ENCODE measurements at regions not wholly inside any gene's neighbourhood (a gene's known extent, or its start where the extent isn't known, plus 50 kb on each side); places are given as distances from the start of the nearest gene placed in this dataset.

DNA sequence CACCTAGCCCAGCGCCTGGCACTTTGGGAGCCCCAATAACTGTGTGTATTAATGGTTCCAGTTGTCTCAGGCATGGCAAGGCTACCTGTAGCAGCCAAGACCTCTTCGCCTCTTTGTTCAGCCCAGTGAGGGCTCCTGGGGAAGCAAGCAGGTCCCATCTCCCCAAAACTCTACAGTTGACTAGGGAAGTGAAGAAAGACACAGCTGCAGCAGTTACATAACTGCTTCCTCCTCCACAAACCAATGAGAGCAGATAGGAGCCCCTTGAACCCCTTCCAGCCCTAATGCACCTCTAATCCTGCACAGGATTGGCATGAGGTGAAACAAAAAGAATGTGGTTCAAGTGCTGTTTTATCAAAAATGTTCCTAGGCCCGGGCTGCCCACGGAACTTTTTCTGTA, 100.5 kb downstream of the SYF2 start:
- Histone ChIP-seq H3K36me3 (replicated peaks; ENCODE audit: insufficient read depth, low read depth) (no peaks in the 10 kb centered on the region), H3K9me3 (ENCODE audit: low read depth) (no peaks in the 10 kb centered on the region), H2AFZ (no peak overlapping the region), H3K4me1 (ENCODE audit: insufficient read depth) (no peaks in the 10 kb centered on the region), H3K9me2 (replicated peaks; ENCODE audit: insufficient read depth) (no peaks in the 10 kb centered on the region), H3K4me3 (no peak overlapping the region), H4K20me1 (ENCODE audit: insufficient read depth, poor library complexity, severe bottlenecking) (no peaks in the 10 kb centered on the region), H3K27ac (no peak overlapping the region), H3K79me2 (no peaks in the 10 kb centered on the region), H3K27me3 (no peaks in the 10 kb centered on the region), H3K4me2 (no peak overlapping the region)
- WGBS (ENCODE audit: low lambda C conversion rate, missing lambda C conversion rate) = 75% methylated on average over 4 of the region's 4 CpGs
- TF ChIP-seq EZH2 (IDR thresholded peaks at IDR 0.05; ENCODE audit: borderline replicate concordance) (no peak), EZH2phosphoT487 (IDR thresholded peaks at IDR 0.05; ENCODE audit: low read depth, severe bottlenecking, unreplicated experiment) (no peak)
- TF ChIP-seq, protein P1, sequence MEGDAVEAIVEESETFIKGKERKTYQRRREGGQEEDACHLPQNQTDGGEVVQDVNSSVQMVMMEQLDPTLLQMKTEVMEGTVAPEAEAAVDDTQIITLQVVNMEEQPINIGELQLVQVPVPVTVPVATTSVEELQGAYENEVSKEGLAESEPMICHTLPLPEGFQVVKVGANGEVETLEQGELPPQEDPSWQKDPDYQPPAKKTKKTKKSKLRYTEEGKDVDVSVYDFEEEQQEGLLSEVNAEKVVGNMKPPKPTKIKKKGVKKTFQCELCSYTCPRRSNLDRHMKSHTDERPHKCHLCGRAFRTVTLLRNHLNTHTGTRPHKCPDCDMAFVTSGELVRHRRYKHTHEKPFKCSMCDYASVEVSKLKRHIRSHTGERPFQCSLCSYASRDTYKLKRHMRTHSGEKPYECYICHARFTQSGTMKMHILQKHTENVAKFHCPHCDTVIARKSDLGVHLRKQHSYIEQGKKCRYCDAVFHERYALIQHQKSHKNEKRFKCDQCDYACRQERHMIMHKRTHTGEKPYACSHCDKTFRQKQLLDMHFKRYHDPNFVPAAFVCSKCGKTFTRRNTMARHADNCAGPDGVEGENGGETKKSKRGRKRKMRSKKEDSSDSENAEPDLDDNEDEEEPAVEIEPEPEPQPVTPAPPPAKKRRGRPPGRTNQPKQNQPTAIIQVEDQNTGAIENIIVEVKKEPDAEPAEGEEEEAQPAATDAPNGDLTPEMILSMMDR (IDR thresholded peaks at IDR 0.05; ENCODE audit: poor library complexity) = no peak
- no peak for DNase-seq (ENCODE audit: low spot score)

DNA sequence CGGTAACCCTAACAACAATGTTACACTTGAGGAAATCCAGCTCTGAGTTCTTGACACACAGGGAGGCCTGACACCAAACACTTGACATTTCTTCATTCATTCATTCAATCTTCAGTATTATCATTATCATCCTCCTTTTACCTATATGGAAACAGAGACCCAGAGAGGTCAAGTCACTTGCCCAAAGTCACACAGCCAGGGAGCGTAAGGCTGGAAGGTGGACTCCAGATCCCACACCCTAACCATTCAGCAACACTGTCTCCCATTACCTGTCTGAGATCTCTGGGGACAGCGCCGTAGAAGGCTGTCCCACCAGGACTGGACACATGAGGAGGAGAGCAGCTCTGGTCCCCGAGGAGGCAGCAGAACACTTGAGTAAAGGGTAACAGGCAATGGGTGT, 101.4 kb downstream of the SYF2 start:
- H2AFZ ChIP-seq = no peak overlapping the region
- no peaks in the 10 kb centered on the region for H3K4me1 ChIP-seq (ENCODE audit: insufficient read depth)
- H3K27me3 ChIP-seq = no peaks in the 10 kb centered on the region
- no peaks in the 10 kb centered on the region for H3K79me2 ChIP-seq
- DNase-seq (ENCODE audit: low spot score) = no peak
- H4K20me1 ChIP-seq (ENCODE audit: insufficient read depth, poor library complexity, severe bottlenecking) = no peaks in the 10 kb centered on the region
- H3K36me3 ChIP-seq (replicated peaks; ENCODE audit: insufficient read depth, low read depth) = no peaks in the 10 kb centered on the region
- no peak overlapping the region for H3K4me3 ChIP-seq
- WGBS (ENCODE audit: low lambda C conversion rate, missing lambda C conversion rate) = 85% methylated on average over 5 of the region's 5 CpGs
- no peak overlapping the region for H3K4me2 ChIP-seq
- TF ChIP-seq EZH2phosphoT487 (IDR thresholded peaks at IDR 0.05; ENCODE audit: low read depth, severe bottlenecking, unreplicated experiment) (no peak), EZH2 (IDR thresholded peaks at IDR 0.05; ENCODE audit: borderline replicate concordance) (no peak)
- TF ChIP-seq, protein P1 (IDR thresholded peaks at IDR 0.05; ENCODE audit: poor library complexity) = no peak
- H3K9me2 ChIP-seq (replicated peaks; ENCODE audit: insufficient read depth) = no peaks in the 10 kb centered on the region
- H3K9me3 ChIP-seq (ENCODE audit: low read depth) = no peaks in the 10 kb centered on the region
- no peak overlapping the region for H3K27ac ChIP-seq

DNA sequence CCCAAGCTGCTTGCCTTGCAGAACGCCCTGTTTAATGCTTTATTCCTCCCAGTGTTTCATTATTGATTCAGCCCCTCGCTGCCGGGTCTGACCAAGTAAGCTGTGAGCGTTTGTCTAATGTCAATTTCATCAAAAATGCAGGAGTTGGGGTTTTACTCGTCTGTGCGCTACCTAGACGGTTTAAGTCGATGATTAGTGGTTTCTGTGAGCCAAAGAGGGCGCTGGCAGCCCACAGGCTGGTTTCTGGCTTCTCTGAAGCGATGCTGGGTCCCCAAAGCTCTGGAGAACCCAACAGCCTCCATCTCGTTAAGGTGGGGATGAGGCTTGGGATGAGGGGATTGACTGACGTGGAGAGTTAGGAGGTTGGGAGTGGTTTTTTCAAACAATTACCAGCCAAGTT, 102.9 kb downstream of the SYF2 start:
- H3K27me3 ChIP-seq = no peaks in the 10 kb centered on the region
- no peaks in the 10 kb centered on the region for H3K4me1 ChIP-seq (ENCODE audit: insufficient read depth)
- H3K9me2 ChIP-seq (replicated peaks; ENCODE audit: insufficient read depth) = no peaks in the 10 kb centered on the region
- DNase-seq (ENCODE audit: low spot score) = no peak
- no peak overlapping the region for H3K4me3 ChIP-seq
- H3K4me2 ChIP-seq = no peak overlapping the region
- H3K27ac ChIP-seq = no peak overlapping the region
- H3K79me2 ChIP-seq = no peaks in the 10 kb centered on the region
- WGBS (ENCODE audit: low lambda C conversion rate, missing lambda C conversion rate) = 88% methylated on average over 12 of the region's 12 CpGs
- no peaks in the 10 kb centered on the region for H4K20me1 ChIP-seq (ENCODE audit: insufficient read depth, poor library complexity, severe bottlenecking)
- H3K36me3 ChIP-seq (replicated peaks; ENCODE audit: insufficient read depth, low read depth) = no peaks in the 10 kb centered on the region
- H3K9me3 ChIP-seq (ENCODE audit: low read depth) = no peaks in the 10 kb centered on the region
- H2AFZ ChIP-seq = no peak overlapping the region
- TF ChIP-seq EZH2 (IDR thresholded peaks at IDR 0.05; ENCODE audit: borderline replicate concordance) = no peak
- TF ChIP-seq, protein P1 (IDR thresholded peaks at IDR 0.05; ENCODE audit: poor library complexity) = no peak
- no peak for TF ChIP-seq EZH2phosphoT487 (IDR thresholded peaks at IDR 0.05; ENCODE audit: low read depth, severe bottlenecking, unreplicated experiment)

DNA sequence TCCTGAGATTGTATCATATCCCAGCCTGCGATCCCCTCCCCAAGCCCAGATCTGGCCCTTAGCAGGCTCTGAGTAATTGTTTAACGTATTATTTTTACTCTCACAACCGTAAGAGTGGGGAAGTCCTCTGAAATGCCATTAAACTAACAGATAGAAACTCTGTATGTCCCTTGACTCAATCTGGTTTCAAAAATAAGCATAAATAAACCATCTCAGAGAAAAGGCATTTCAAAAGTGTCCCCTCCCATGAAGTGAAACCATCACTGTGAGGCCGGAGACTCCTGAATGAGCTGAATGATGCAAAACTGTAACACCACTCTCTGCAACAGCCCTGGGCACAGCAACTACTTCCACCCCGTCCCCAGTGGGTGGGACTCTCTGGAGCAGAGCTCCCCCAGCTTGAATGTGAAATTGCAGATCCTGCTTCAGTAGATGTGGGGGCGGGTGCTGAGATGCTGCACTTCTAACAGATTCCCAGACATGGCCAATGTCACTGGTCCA, 104.1 kb downstream of the SYF2 start:
- H3K79me2 ChIP-seq = no peaks in the 10 kb centered on the region
- no peaks in the 10 kb centered on the region for H3K9me2 ChIP-seq (replicated peaks; ENCODE audit: insufficient read depth)
- no peaks in the 10 kb centered on the region for H3K9me3 ChIP-seq (ENCODE audit: low read depth)
- H2AFZ ChIP-seq = no peak overlapping the region
- TF ChIP-seq EZH2 (IDR thresholded peaks at IDR 0.05; ENCODE audit: borderline replicate concordance) (no peak), EZH2phosphoT487 (IDR thresholded peaks at IDR 0.05; ENCODE audit: low read depth, severe bottlenecking, unreplicated experiment) (no peak)
- TF ChIP-seq, protein P1 (IDR thresholded peaks at IDR 0.05; ENCODE audit: poor library complexity) = no peak
- no peaks in the 10 kb centered on the region for H3K36me3 ChIP-seq (replicated peaks; ENCODE audit: insufficient read depth, low read depth)
- H3K27ac ChIP-seq = no peak overlapping the region
- 65% methylated on average over 6 of the region's 6 CpGs for WGBS (ENCODE audit: low lambda C conversion rate, missing lambda C conversion rate)
- H3K27me3 ChIP-seq = no peaks in the 10 kb centered on the region
- H3K4me2 ChIP-seq = no peak overlapping the region
- no peaks in the 10 kb centered on the region for H3K4me1 ChIP-seq (ENCODE audit: insufficient read depth)
- H3K4me3 ChIP-seq = no peak overlapping the region
- H4K20me1 ChIP-seq (ENCODE audit: insufficient read depth, poor library complexity, severe bottlenecking) = no peaks in the 10 kb centered on the region
- DNase-seq (ENCODE audit: low spot score) = no peak
